HG02798 (cell line): ENCODE measurements at regions not wholly inside any gene's neighbourhood (a gene's known extent, or its start where the extent isn't known, plus 50 kb on each side); places are given as distances from the start of the nearest gene placed in this dataset.
A peak's percentile ranks its signal among the peaks of the same experiment; 100 is the strongest.

Experiments used
- ATAC-seq: cut with Tn5 transposase; IDR thresholded peaks from one replicate; pipeline ENCODE4 v1.9.1; 2021; ENCODE audit warnings: mild to moderate bottlenecking; ENCODE audit not compliant: unreplicated experiment, poor library complexity

GRCh38 chr3:103033841-103034240 lies 599.0 kb downstream of the ZPLD1 start:
- ATAC-seq: no peak

GRCh38 chr3:103047640-103048039 lies 612.8 kb downstream of the ZPLD1 start:
- no peak for ATAC-seq

GRCh38 chr3:103048068-103048722 lies 613.4 kb downstream of the ZPLD1 start:
- ATAC-seq: no peak

GRCh38 chr3:103052236-103052830 lies 617.5 kb downstream of the ZPLD1 start:
- no peak for ATAC-seq

GRCh38 chr3:103055021-103055520 lies 620.3 kb downstream of the ZPLD1 start:
- no peak for ATAC-seq

- no peak for ATAC-seq
Observed at GRCh38 chr3:103056542-103056941, 621.7 kb downstream of the ZPLD1 start.

GRCh38 chr3:103057003-103057402 lies 622.2 kb downstream of the ZPLD1 start:
- ATAC-seq: no peak

GRCh38 chr3:103057487-103057886 lies 622.7 kb downstream of the ZPLD1 start:
- no peak for ATAC-seq

GRCh38 chr3:103059432-103059831 lies 624.6 kb downstream of the ZPLD1 start:
- no peak for ATAC-seq

- ATAC-seq: no peak
Observed at GRCh38 chr3:103060242-103060641, 625.4 kb downstream of the ZPLD1 start.

GRCh38 chr3:103067963-103068362 lies 633.1 kb downstream of the ZPLD1 start:
- ATAC-seq: no peak

- ATAC-seq: no peak
Observed at GRCh38 chr3:103075282-103075681, 640.5 kb downstream of the ZPLD1 start.

- ATAC-seq: no peak
Observed at GRCh38 chr3:103077910-103078309, 643.1 kb downstream of the ZPLD1 start.

GRCh38 chr3:103082501-103082900 lies 647.7 kb downstream of the ZPLD1 start:
- no peak for ATAC-seq

- ATAC-seq: no peak
Observed at GRCh38 chr3:103083848-103084631, 649.2 kb downstream of the ZPLD1 start.

- ATAC-seq: peak; percentile 75
Observed at GRCh38 chr3:103085465-103085864, 650.6 kb downstream of the ZPLD1 start.

- no peak for ATAC-seq
Observed at GRCh38 chr3:103089758-103090157, 654.9 kb downstream of the ZPLD1 start.

GRCh38 chr3:103105206-103105605 lies 670.4 kb downstream of the ZPLD1 start:
- ATAC-seq: no peak

GRCh38 chr3:103112273-103112672 lies 677.5 kb downstream of the ZPLD1 start:
- no peak for ATAC-seq

GRCh38 chr3:103126115-103126514 lies 691.3 kb downstream of the ZPLD1 start:
- peak; percentile 40 for ATAC-seq

GRCh38 chr3:103127098-103127630 lies 692.3 kb downstream of the ZPLD1 start:
- peak; percentile 33 for ATAC-seq
